K562 (cell line): ENCODE measurements at regions not wholly inside any gene's neighbourhood (a gene's known extent, or its start where the extent isn't known, plus 50 kb on each side); places are given as distances from the start of the nearest gene placed in this dataset.

Experiments
- CTCF ChIP-seq, 3 experiments: IDR thresholded peaks in 2 of 3; conservative IDR thresholded peaks in 1 of 3; 2 replicates each; pipeline ENCODE4 v1.5.1; 2011 to 2012; ENCODE audit warnings: low read length in 3 of 3, mild to moderate bottlenecking in 3 of 3, control low read depth in 2 of 3, improper control_type of control experiment in 1 of 3, inconsistent platforms in 1 of 3, low read depth in 1 of 3, mixed read lengths in 1 of 3, moderate library complexity in 1 of 3; ENCODE audit not compliant: insufficient read depth in 2 of 3
- MYBL2 ChIP-seq, 2 experiments: fragments of 450-650 bp in 1 of 2; sonication (generic) in 1 of 2; formaldehyde crosslinking in 1 of 2; IDR thresholded peaks; 2 replicates each; pipeline versions ENCODE4 v1.6.1 to v1.8.1; 2017 to 2022; ENCODE audit warnings: borderline replicate concordance in 1 of 2, inconsistent platforms in 1 of 2, low read depth in 1 of 2, mild to moderate bottlenecking in 1 of 2, missing genetic modification reagents in 1 of 2, moderate library complexity in 1 of 2
- ZNF436 ChIP-seq: fragments of 250-450, 450-650 bp; sonication (Bioruptor Pico); formaldehyde crosslinking; IDR thresholded peaks from 2 replicates; pipeline ENCODE4 v1.7.0; 2020; ENCODE audit warnings: mild to moderate bottlenecking
- ZNF655 ChIP-seq: fragments of 250-450 bp; sonication (Bioruptor Pico); IDR thresholded peaks from 2 replicates; pipeline ENCODE4 v1.5.0; 2021

- no peak for TF ChIP-seq ZNF436 (CRISPR knock-in tag)
- TF ChIP-seq ZNF655 (CRISPR knock-in tag): no peak
- TF ChIP-seq CTCF (IDR thresholded peaks at IDR 0.05 in 2 of 3, conservative IDR thresholded peaks at IDR 0.05 in 1 of 3; ENCODE audit: insufficient read depth in 2 of 3, low read depth in 1 of 3, low read length in 3 of 3): no peak
- no peak for TF ChIP-seq MYBL2 (IDR thresholded peaks at IDR 0.05; ENCODE audit: low read depth)
- TF ChIP-seq MYBL2 (CRISPR knock-in tag; IDR thresholded peaks at IDR 0.05; ENCODE audit: borderline replicate concordance): no peak
Measured at GRCh38 chr5:110195288-110195687, 505.6 kb downstream of the MAN2A1 start.
